ENCODE measurements at regions not wholly inside any gene's neighbourhood (a gene's known extent, or its start where the extent isn't known, plus 50 kb on each side); places are given as distances from the start of the nearest gene placed in this dataset.
"Not testable (repeated sequence)": the region's sequence is repeated elsewhere in the genome, so short reads cannot be mapped to it uniquely, and the experiment has no call there.

- H3K4me3 ChIP-seq (ENCODE audit: low read length), result no peak overlapping the region
- no peaks in the 10 kb centered on the region for H3K36me3 ChIP-seq (ENCODE audit: control insufficient read depth, insufficient read depth, low read length)
- no peaks in the 10 kb centered on the region for H3K27me3 ChIP-seq (ENCODE audit: control insufficient read depth, insufficient read depth, low read length)
- no peaks in the 10 kb centered on the region for H3K9me3 ChIP-seq (ENCODE audit: control insufficient read depth, low read depth, low read length)
- H3K4me1 ChIP-seq (ENCODE audit: control insufficient read depth, insufficient read depth, low read length), result no peaks in the 10 kb centered on the region
- no peak overlapping the region for H3K27ac ChIP-seq (ENCODE audit: low read length)
- DNase-seq, result no peak
These were observed 1748.6 kb downstream of the BRINP3 start for GRCh38 chr1:188729039-188729438.

GRCh38 chr1:188735567-188735966, 1742.1 kb downstream of the BRINP3 start:
- Histone ChIP-seq H3K4me1 (ENCODE audit: control insufficient read depth, insufficient read depth, low read length) (no peaks in the 10 kb centered on the region), H3K9me3 (ENCODE audit: control insufficient read depth, low read depth, low read length) (no peaks in the 10 kb centered on the region), H3K27me3 (ENCODE audit: control insufficient read depth, insufficient read depth, low read length) (no peaks in the 10 kb centered on the region), H3K4me3 (ENCODE audit: low read length) (no peak overlapping the region), H3K27ac (ENCODE audit: low read length) (no peak overlapping the region), H3K36me3 (ENCODE audit: control insufficient read depth, insufficient read depth, low read length) (no peaks in the 10 kb centered on the region)
- no peak for DNase-seq
- WGBS (ENCODE audit: insufficient coverage, low lambda C conversion rate), result 88% methylated on average over 3 of the region's 4 CpGs

GRCh38 chr1:188749275-188749674, 1728.4 kb downstream of the BRINP3 start:
- H3K9me3 ChIP-seq (ENCODE audit: control insufficient read depth, low read depth, low read length); H3K27ac ChIP-seq (ENCODE audit: low read length); H3K4me1 ChIP-seq (ENCODE audit: control insufficient read depth, insufficient read depth, low read length); H3K36me3 ChIP-seq (ENCODE audit: control insufficient read depth, insufficient read depth, low read length); H3K27me3 ChIP-seq (ENCODE audit: control insufficient read depth, insufficient read depth, low read length); DNase-seq; H3K4me3 ChIP-seq (ENCODE audit: low read length): not testable (repeated sequence)
- WGBS (ENCODE audit: insufficient coverage, low lambda C conversion rate), result no CpG with 5 or more reads among the region's 3 CpGs

- not testable (repeated sequence) for DNase-seq; H3K9me3 ChIP-seq (ENCODE audit: control insufficient read depth, low read depth, low read length); H3K36me3 ChIP-seq (ENCODE audit: control insufficient read depth, insufficient read depth, low read length); H3K27ac ChIP-seq (ENCODE audit: low read length); H3K4me1 ChIP-seq (ENCODE audit: control insufficient read depth, insufficient read depth, low read length); H3K4me3 ChIP-seq (ENCODE audit: low read length); H3K27me3 ChIP-seq (ENCODE audit: control insufficient read depth, insufficient read depth, low read length)
- WGBS (ENCODE audit: insufficient coverage, low lambda C conversion rate), result no CpG with 5 or more reads among the region's 3 CpGs
These were observed 1725.6 kb downstream of the BRINP3 start for GRCh38 chr1:188752027-188752426.

- not testable (repeated sequence) for H3K27ac ChIP-seq (ENCODE audit: low read length); H3K27me3 ChIP-seq (ENCODE audit: control insufficient read depth, insufficient read depth, low read length); H3K36me3 ChIP-seq (ENCODE audit: control insufficient read depth, insufficient read depth, low read length); H3K9me3 ChIP-seq (ENCODE audit: control insufficient read depth, low read depth, low read length); H3K4me1 ChIP-seq (ENCODE audit: control insufficient read depth, insufficient read depth, low read length); H3K4me3 ChIP-seq (ENCODE audit: low read length); DNase-seq
- WGBS (ENCODE audit: insufficient coverage, low lambda C conversion rate), result no CpG with 5 or more reads among the region's 24 CpGs
These were observed 1719.9 kb downstream of the BRINP3 start for GRCh38 chr1:188757747-188758146.

GRCh38 chr1:188761226-188761625, 1716.4 kb downstream of the BRINP3 start:
- H3K4me1 ChIP-seq (ENCODE audit: control insufficient read depth, insufficient read depth, low read length), result no peaks in the 10 kb centered on the region
- no peaks in the 10 kb centered on the region for H3K27me3 ChIP-seq (ENCODE audit: control insufficient read depth, insufficient read depth, low read length)
- no peak overlapping the region for H3K4me3 ChIP-seq (ENCODE audit: low read length)
- no peaks in the 10 kb centered on the region for H3K9me3 ChIP-seq (ENCODE audit: control insufficient read depth, low read depth, low read length)
- H3K27ac ChIP-seq (ENCODE audit: low read length), result no peak overlapping the region
- WGBS (ENCODE audit: insufficient coverage, low lambda C conversion rate), result no CpG with 5 or more reads among the region's 1 CpG
- DNase-seq, result no peak
- no peaks in the 10 kb centered on the region for H3K36me3 ChIP-seq (ENCODE audit: control insufficient read depth, insufficient read depth, low read length)

- H3K27me3 ChIP-seq (ENCODE audit: control insufficient read depth, insufficient read depth, low read length), result no peaks in the 10 kb centered on the region
- H3K27ac ChIP-seq (ENCODE audit: low read length), result no peak overlapping the region
- no peaks in the 10 kb centered on the region for H3K36me3 ChIP-seq (ENCODE audit: control insufficient read depth, insufficient read depth, low read length)
- no peaks in the 10 kb centered on the region for H3K4me1 ChIP-seq (ENCODE audit: control insufficient read depth, insufficient read depth, low read length)
- H3K4me3 ChIP-seq (ENCODE audit: low read length), result no peak overlapping the region
- H3K9me3 ChIP-seq (ENCODE audit: control insufficient read depth, low read depth, low read length), result no peaks in the 10 kb centered on the region
- WGBS (ENCODE audit: insufficient coverage, low lambda C conversion rate), result no CpG with 5 or more reads among the region's 2 CpGs
- no peak for DNase-seq
These were observed 1715.4 kb downstream of the BRINP3 start for GRCh38 chr1:188762166-188762743.

GRCh38 chr1:188763541-188763940, 1714.1 kb downstream of the BRINP3 start:
- no peak for DNase-seq
- Histone ChIP-seq H3K4me1 (ENCODE audit: control insufficient read depth, insufficient read depth, low read length) (no peaks in the 10 kb centered on the region), H3K27ac (ENCODE audit: low read length) (no peak overlapping the region), H3K4me3 (ENCODE audit: low read length) (no peak overlapping the region), H3K36me3 (ENCODE audit: control insufficient read depth, insufficient read depth, low read length) (no peaks in the 10 kb centered on the region), H3K9me3 (ENCODE audit: control insufficient read depth, low read depth, low read length) (no peaks in the 10 kb centered on the region), H3K27me3 (ENCODE audit: control insufficient read depth, insufficient read depth, low read length) (no peaks in the 10 kb centered on the region)
- no CpG with 5 or more reads among the region's 3 CpGs for WGBS (ENCODE audit: insufficient coverage, low lambda C conversion rate)

GRCh38 chr1:188769181-188769580, 1708.5 kb downstream of the BRINP3 start:
- Histone ChIP-seq H3K27me3 (ENCODE audit: control insufficient read depth, insufficient read depth, low read length) (no peaks in the 10 kb centered on the region), H3K9me3 (ENCODE audit: control insufficient read depth, low read depth, low read length) (no peaks in the 10 kb centered on the region), H3K27ac (ENCODE audit: low read length) (no peak overlapping the region), H3K4me1 (ENCODE audit: control insufficient read depth, insufficient read depth, low read length) (no peaks in the 10 kb centered on the region), H3K4me3 (ENCODE audit: low read length) (no peak overlapping the region), H3K36me3 (ENCODE audit: control insufficient read depth, insufficient read depth, low read length) (no peaks in the 10 kb centered on the region)
- DNase-seq, result no peak
- WGBS (ENCODE audit: insufficient coverage, low lambda C conversion rate), result no CpG with 5 or more reads among the region's 11 CpGs

GRCh38 chr1:188769936-188770335, 1707.7 kb downstream of the BRINP3 start:
- H3K27ac ChIP-seq (ENCODE audit: low read length), result no peak overlapping the region
- no peak for DNase-seq
- no peaks in the 10 kb centered on the region for H3K27me3 ChIP-seq (ENCODE audit: control insufficient read depth, insufficient read depth, low read length)
- WGBS (ENCODE audit: insufficient coverage, low lambda C conversion rate), result 83% methylated on average over 1 of the region's 1 CpG
- H3K4me1 ChIP-seq (ENCODE audit: control insufficient read depth, insufficient read depth, low read length), result no peaks in the 10 kb centered on the region
- no peaks in the 10 kb centered on the region for H3K9me3 ChIP-seq (ENCODE audit: control insufficient read depth, low read depth, low read length)
- no peaks in the 10 kb centered on the region for H3K36me3 ChIP-seq (ENCODE audit: control insufficient read depth, insufficient read depth, low read length)
- no peak overlapping the region for H3K4me3 ChIP-seq (ENCODE audit: low read length)

- Histone ChIP-seq H3K27me3 (ENCODE audit: control insufficient read depth, insufficient read depth, low read length) (no peaks in the 10 kb centered on the region), H3K9me3 (ENCODE audit: control insufficient read depth, low read depth, low read length) (no peaks in the 10 kb centered on the region), H3K27ac (ENCODE audit: low read length) (no peak overlapping the region), H3K4me1 (ENCODE audit: control insufficient read depth, insufficient read depth, low read length) (no peaks in the 10 kb centered on the region), H3K4me3 (ENCODE audit: low read length) (no peak overlapping the region), H3K36me3 (ENCODE audit: control insufficient read depth, insufficient read depth, low read length) (no peaks in the 10 kb centered on the region)
- 100% methylated on average over 1 of the region's 2 CpGs for WGBS (ENCODE audit: insufficient coverage, low lambda C conversion rate)
- no peak for DNase-seq
These were observed 1699.1 kb downstream of the BRINP3 start for GRCh38 chr1:188778578-188778977.
